GM23248 (cell line): ENCODE measurements at regions not wholly inside any gene's neighbourhood (a gene's known extent, or its start where the extent isn't known, plus 50 kb on each side); places are given as distances from the start of the nearest gene placed in this dataset.

Source experiments
- EZH2 ChIP-seq: fragments of 200-600 bp; sonication (generic); IDR thresholded peaks from 2 replicates; pipeline ENCODE4 v1.6.1; 2018; ENCODE audit warnings: antibody characterized with exemption, mild to moderate bottlenecking; ENCODE audit not compliant: insufficient read depth, poor library complexity, severe bottlenecking
- EZH2phosphoT487 ChIP-seq: fragments of 200-600 bp; sonication (generic); IDR thresholded peaks from 2 replicates; pipeline ENCODE4 v1.6.1; 2018; ENCODE audit warnings: antibody characterized with exemption, moderate library complexity, mild to moderate bottlenecking, low read depth; ENCODE audit not compliant: insufficient read depth

GRCh38 chr15:92728266-92728665 is 72.7 kb upstream of the FAM174B start:
- TF ChIP-seq EZH2phosphoT487, result no peak
- no peak for TF ChIP-seq EZH2
